ENCODE measurements at regions not wholly inside any gene's neighbourhood (a gene's known extent, or its start where the extent isn't known, plus 50 kb on each side); places are given as distances from the start of the nearest gene placed in this dataset.

DNA sequence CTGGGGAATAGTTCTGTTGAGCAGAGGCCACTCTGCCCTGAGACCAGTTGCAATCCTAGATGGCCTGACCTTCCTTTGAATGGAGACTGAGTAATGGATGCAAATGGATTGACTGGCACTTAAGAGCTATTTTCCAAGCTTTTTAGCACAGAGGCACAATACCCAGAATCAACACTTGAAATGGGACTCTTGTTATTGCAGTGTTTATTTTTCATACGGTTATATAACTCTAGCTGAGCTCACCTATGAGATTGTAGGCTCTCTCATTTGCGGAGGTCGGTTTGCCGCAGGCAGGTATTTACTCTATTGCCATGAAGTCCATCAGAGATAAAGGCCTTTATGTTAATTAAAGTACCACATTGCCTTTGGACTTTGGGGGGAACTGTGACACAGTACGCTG is 422.3 kb upstream of the CELF4 start:
- Histone ChIP-seq H3K27me3 (ENCODE audit: low read depth) (no peaks in the 10 kb centered on the region), H3K4me1 (no peaks in the 10 kb centered on the region), H3K4me3 (no peak overlapping the region), H3K36me3 (no peaks in the 10 kb centered on the region), H3K27ac (no peak overlapping the region), H3K9me3 (no peaks in the 10 kb centered on the region)
- intact Hi-C loops (cut with DNase I), result no loop called here
- DNase-seq, result no peak
- TF ChIP-seq, protein P1, sequence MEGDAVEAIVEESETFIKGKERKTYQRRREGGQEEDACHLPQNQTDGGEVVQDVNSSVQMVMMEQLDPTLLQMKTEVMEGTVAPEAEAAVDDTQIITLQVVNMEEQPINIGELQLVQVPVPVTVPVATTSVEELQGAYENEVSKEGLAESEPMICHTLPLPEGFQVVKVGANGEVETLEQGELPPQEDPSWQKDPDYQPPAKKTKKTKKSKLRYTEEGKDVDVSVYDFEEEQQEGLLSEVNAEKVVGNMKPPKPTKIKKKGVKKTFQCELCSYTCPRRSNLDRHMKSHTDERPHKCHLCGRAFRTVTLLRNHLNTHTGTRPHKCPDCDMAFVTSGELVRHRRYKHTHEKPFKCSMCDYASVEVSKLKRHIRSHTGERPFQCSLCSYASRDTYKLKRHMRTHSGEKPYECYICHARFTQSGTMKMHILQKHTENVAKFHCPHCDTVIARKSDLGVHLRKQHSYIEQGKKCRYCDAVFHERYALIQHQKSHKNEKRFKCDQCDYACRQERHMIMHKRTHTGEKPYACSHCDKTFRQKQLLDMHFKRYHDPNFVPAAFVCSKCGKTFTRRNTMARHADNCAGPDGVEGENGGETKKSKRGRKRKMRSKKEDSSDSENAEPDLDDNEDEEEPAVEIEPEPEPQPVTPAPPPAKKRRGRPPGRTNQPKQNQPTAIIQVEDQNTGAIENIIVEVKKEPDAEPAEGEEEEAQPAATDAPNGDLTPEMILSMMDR (IDR thresholded peaks at IDR 0.05), result no peak
- peak; percentile 64 to 80 for ATAC-seq

DNA sequence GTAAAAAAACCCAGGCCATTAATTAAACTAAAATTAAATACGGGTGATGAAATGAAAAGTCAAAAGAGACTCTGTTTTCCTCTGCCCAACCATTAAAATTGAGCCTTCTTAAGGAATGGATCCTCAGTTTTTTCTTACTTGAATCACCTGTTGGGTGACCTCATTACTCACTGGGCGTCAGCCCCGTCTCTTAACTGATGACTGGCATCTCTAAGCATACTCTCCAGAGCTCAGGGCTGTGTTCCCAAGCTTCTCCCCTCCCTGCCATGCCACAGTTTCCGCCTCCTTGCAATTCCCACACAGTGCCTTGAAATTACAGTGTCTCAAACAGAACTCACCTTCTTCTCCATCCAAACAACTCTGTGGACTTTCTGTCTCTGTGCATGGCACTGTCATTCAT is 421.1 kb upstream of the CELF4 start:
- Histone ChIP-seq H3K4me1 (no peaks in the 10 kb centered on the region), H3K36me3 (no peaks in the 10 kb centered on the region), H3K4me3 (no peak overlapping the region), H3K27me3 (ENCODE audit: low read depth) (no peaks in the 10 kb centered on the region), H3K27ac (no peak overlapping the region), H3K9me3 (no peaks in the 10 kb centered on the region)
- ATAC-seq (no peak), DNase-seq (no peak)
- TF ChIP-seq, protein P1 (IDR thresholded peaks at IDR 0.05), result no peak
- intact Hi-C loops (cut with DNase I), result no loop called here

DNA sequence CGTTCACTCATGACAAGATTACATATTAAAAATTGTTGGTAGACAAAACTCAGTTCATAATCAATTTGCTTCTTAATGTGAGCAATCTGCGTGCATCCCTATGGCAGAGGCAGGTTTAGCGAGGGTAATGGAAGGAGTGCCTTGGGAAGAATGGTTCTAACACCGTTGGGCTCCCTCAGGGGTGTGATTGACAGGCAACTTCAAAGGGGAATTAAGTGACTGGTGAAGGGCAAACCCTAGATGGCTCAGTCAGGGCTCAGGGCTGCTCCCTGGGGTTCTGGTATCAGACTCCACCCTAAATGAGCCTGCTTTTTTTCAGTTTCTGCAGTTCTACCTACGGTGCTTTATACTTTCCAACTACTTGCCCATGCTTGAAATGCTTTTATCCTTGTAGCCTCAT is 419.5 kb upstream of the CELF4 start:
- TF ChIP-seq, protein P1 (IDR thresholded peaks at IDR 0.05), result no peak
- intact Hi-C loops (cut with DNase I), result no loop called here
- no peak overlapping the region for H3K4me3 ChIP-seq
- ATAC-seq (no peak), DNase-seq (no peak)
- no peaks in the 10 kb centered on the region for H3K27me3 ChIP-seq (ENCODE audit: low read depth)
- no peaks in the 10 kb centered on the region for H3K4me1 ChIP-seq
- no peaks in the 10 kb centered on the region for H3K36me3 ChIP-seq
- no peak overlapping the region for H3K27ac ChIP-seq
- no peaks in the 10 kb centered on the region for H3K9me3 ChIP-seq

DNA sequence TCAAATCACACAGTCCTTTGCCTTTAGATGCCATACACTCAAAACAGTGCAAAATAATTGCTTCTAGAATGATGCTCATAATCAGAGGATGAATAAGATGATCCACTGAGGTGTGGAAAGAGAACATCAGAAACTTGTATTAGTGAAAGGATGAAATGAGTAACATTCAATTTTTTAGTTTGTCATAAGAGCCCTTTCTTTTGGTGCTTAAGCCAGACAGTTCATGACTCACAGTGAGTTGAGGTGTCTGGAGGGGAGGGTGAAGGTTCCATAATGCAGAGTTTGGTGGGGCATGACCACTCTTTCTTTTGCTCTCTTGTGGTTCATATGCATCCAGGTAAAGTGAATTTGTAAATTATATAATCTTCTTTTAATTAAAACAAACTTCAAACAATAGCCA is 415.0 kb upstream of the CELF4 start:
- intact Hi-C loops (cut with DNase I), result no loop called here
- peaks cover 7% of the 10 kb centered on the region for H3K9me3 ChIP-seq
- TF ChIP-seq, protein P1 (IDR thresholded peaks at IDR 0.05), result no peak
- no peak overlapping the region for H3K27ac ChIP-seq
- H3K27me3 ChIP-seq (ENCODE audit: low read depth), result no peaks in the 10 kb centered on the region
- DNase-seq (no peak), ATAC-seq (no peak)
- H3K4me3 ChIP-seq, result no peak overlapping the region
- no peaks in the 10 kb centered on the region for H3K36me3 ChIP-seq
- no peaks in the 10 kb centered on the region for H3K4me1 ChIP-seq

DNA sequence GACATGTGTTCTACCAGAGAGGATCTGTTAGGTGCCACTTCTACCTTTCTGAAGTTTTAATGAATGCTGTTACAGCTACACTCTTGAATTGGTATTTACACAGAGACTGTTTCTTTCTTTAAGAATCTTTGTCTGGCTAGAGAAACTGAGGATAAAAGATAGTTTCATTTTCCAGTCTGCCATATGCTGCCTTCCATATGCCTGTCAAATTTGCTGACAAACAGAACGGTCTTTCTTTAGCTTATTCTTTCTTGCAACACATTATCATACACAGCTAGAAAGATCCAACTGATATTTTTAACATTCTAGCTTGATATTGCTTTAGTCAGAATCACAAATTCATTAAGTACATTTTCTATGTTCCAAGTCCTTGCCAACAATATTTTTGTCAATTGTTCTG is 409.8 kb upstream of the CELF4 start:
- intact Hi-C loops (cut with DNase I), result no loop called here
- DNase-seq (no peak), ATAC-seq (no peak)
- Histone ChIP-seq H3K27me3 (ENCODE audit: low read depth) (no peaks in the 10 kb centered on the region), H3K36me3 (no peaks in the 10 kb centered on the region), H3K4me1 (no peaks in the 10 kb centered on the region), H3K27ac (no peak overlapping the region), H3K4me3 (no peak overlapping the region), H3K9me3 (peaks cover 7% of the 10 kb centered on the region)
- TF ChIP-seq, protein P1 (IDR thresholded peaks at IDR 0.05), result no peak

DNA sequence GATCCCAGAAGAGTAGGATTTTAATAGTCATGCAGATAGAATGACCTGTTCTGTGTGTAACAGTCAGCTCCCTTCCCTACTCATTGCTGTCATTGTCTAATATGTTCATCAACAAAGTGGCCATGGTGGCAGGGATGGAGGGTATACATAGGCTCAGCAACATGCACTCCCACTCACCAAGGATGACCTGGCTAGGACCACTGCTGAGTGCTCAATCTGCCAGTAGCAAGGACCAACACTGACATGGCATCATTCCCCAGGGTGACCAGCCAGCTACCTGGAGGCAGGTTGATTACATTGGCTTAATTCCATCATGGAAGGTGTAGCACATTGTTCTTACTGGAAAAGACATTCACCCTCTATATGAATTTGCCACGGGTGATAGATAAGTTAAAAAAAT is 401.7 kb upstream of the CELF4 start:
- Histone ChIP-seq H3K4me1 (no peaks in the 10 kb centered on the region), H3K9me3 (no peaks in the 10 kb centered on the region), H3K4me3 (no peak overlapping the region), H3K36me3 (no peaks in the 10 kb centered on the region), H3K27ac (no peak overlapping the region), H3K27me3 (ENCODE audit: low read depth) (no peaks in the 10 kb centered on the region)
- no peak for ATAC-seq
- TF ChIP-seq, protein P1 (IDR thresholded peaks at IDR 0.05), result no peak
- intact Hi-C loops (cut with DNase I), result no loop called here
- DNase-seq, result no peak
